DND-41 (cell line): ENCODE measurements at regions not wholly inside any gene's neighbourhood (a gene's known extent, or its start where the extent isn't known, plus 50 kb on each side); places are given as distances from the start of the nearest gene placed in this dataset.

Experiments used
- EZH2 ChIP-seq: IDR thresholded peaks from 3 replicates; pipeline ENCODE4 v1.6.1; 2012; ENCODE audit warnings: borderline replicate concordance, low read depth, mild to moderate bottlenecking, moderate library complexity, low read length, inconsistent platforms; ENCODE audit not compliant: severe bottlenecking
- TF ChIP-seq, protein P1 (sequence below): IDR thresholded peaks from 2 replicates; pipeline ENCODE4 v1.5.1; 2012; ENCODE audit warnings: borderline replicate concordance, low read length, moderate library complexity, mild to moderate bottlenecking; ENCODE audit not compliant: poor library complexity, severe bottlenecking; ENCODE audit errors: extremely low read depth

DNA sequence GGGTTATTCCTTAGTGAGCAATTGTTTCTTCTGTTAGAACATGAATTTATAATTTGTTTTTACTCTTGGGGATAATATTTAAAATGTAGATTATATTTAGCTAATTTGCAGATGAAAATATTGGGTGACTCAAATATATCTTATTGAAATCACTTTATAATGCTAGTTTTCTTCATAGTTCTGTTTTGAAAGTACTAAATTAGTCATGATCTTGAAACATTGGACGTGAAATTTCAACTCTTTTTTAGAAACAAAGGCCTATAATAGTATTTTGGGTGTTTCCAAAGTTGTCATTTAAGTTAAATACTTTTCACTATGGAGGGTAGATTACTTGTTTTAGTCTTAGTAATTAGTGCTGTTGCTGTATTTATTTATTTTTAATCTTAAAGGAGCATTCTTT lies 250.9 kb downstream of the UTRN start:
- TF ChIP-seq, protein P1, sequence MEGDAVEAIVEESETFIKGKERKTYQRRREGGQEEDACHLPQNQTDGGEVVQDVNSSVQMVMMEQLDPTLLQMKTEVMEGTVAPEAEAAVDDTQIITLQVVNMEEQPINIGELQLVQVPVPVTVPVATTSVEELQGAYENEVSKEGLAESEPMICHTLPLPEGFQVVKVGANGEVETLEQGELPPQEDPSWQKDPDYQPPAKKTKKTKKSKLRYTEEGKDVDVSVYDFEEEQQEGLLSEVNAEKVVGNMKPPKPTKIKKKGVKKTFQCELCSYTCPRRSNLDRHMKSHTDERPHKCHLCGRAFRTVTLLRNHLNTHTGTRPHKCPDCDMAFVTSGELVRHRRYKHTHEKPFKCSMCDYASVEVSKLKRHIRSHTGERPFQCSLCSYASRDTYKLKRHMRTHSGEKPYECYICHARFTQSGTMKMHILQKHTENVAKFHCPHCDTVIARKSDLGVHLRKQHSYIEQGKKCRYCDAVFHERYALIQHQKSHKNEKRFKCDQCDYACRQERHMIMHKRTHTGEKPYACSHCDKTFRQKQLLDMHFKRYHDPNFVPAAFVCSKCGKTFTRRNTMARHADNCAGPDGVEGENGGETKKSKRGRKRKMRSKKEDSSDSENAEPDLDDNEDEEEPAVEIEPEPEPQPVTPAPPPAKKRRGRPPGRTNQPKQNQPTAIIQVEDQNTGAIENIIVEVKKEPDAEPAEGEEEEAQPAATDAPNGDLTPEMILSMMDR: no peak
- no peak for TF ChIP-seq EZH2
